ENCODE measurements at regions not wholly inside any gene's neighbourhood (a gene's known extent, or its start where the extent isn't known, plus 50 kb on each side); places are given as distances from the start of the nearest gene placed in this dataset.

DNA sequence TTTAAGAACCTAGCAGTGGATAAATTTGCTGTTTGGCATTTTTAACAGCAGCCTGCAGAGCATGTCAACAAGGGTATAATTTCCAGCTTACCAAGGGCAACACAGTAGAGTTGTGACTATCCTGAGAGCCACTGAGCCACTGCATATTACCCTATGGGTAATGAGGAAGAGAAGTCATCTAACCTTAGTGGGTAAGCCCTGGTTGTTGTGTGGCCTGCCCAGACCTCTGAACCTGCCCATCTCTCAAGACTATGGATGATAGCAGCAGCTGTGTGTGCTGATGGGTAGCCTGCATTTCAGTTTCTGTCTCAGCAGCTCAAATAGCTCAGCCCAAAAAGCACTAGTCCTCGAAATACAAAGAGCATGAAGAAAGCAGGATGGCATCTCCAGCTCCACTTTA is 56.1 kb upstream of the PIP5K1B start:
- peak; percentile 3 for DNase-seq

DNA sequence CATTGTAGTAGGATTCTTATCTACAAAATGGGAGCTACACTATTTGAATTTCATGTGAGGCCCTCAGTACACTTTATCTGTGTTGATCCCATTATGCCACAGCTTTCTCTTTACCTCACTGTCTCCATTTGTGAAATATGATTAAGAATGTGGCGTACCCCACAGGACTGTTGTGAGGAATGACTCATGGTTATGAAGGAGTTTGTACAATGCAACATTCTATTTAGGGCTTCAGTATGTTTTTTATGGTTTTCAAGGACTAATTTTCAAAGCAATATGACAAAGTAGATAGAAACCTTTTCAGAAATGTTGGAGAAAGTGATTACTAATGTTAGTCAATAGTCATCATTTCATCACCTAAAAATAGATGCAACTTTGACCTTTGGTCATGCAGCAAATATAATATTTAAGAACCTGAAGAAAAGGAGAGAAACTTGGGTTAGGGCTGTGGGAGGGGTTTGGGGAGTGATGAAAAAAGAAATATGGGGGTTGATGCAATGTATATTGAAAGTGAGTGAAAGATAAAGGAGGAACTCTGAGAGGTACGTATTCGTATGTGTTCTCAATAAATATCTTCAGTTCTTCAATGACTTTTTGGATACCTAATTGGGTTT is 53.7 kb upstream of the PIP5K1B start:
- no peak for DNase-seq

DNA sequence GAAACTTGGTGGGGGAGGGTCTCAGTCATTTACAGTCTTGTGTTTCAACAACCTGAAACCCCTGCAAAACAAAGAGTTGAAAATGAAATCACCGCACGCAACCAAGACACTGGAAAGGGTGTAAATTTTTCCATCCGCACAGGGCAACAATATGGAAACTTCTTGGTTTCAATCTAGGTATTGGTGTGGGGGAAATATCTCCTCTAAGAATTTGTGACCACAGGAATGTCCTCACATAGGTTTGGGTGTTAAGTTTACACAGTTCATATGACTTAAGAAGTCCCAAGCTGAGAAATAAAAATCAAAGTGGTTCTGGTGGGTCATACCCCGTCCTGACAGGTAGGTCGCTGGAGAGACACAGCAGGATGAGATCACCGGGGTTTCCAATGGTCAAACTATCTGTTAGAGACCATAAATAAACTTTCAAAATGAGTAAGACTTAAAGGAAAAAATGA is 51.9 kb upstream of the PIP5K1B start:
- no peak for DNase-seq

DNA sequence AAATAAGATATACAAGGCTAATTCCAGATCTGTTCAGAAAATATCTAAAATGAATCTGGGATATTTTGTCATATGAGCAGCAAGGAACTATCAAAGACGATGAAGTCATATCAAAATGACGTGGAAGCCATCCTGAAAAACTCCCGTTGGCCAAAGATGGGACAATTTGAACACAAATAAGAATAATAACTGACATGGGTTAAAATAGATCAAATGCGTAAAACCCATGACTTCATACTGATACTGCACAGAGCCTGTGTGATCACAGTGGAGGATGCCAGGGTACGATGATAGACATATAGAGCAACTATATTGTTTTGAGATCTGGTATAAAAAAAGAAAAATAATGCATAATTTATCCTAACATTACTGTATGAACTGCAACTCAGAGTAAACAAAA is 51.0 kb upstream of the PIP5K1B start:
- no peak for DNase-seq
